Keratinocyte (primary cell): ENCODE measurements at regions not wholly inside any gene's neighbourhood (a gene's known extent, or its start where the extent isn't known, plus 50 kb on each side); places are given as distances from the start of the nearest gene placed in this dataset.

ENCODE experiments used
- CTCF ChIP-seq, 3 experiments: IDR thresholded peaks in 1 of 3; conservative IDR thresholded peaks in 1 of 3; optimal IDR thresholded peaks in 1 of 3; 2 replicates in 2 of 3; 3 replicates in 1 of 3; pipeline versions ENCODE3 to v1.5.1; 2011; ENCODE audit warnings: low read length in 3 of 3, mild to moderate bottlenecking in 3 of 3, moderate library complexity in 2 of 3, control low read depth in 1 of 3, inconsistent platforms in 1 of 3; ENCODE audit not compliant: insufficient read depth in 2 of 3; ENCODE audit errors: extremely low read depth in 1 of 3
- EZH2 ChIP-seq: IDR thresholded peaks from one replicate; pipeline ENCODE4 v1.6.1; 2012; ENCODE audit warnings: inconsistent platforms, mild to moderate bottlenecking, low read length, moderate library complexity

DNA sequence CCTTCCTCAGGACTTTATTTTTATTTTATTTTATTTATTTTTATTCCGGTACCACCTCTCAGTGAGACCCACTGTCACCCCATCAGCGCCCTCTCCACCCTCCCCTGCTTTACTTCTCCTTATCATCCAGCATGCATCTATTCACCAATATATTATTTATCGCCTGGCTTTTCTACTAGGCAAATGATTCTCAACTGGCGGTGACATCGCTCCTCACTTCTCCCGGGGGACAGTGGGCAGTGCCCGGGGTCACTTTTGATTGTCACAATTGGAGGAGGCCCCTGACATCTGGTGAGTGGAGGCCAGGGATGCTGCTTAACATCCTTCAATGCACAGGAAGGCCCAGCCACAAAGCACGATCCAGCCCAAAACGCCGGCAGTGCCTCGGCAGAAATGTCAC is 138.7 kb downstream of the ETS2 start:
- TF ChIP-seq CTCF (optimal IDR thresholded peaks at IDR 0.05 in 1 of 3, IDR thresholded peaks at IDR 0.05 in 1 of 3, conservative IDR thresholded peaks at IDR 0.05 in 1 of 3; ENCODE audit: extremely low read depth in 1 of 3, insufficient read depth in 2 of 3, low read length in 3 of 3) = no peak
- TF ChIP-seq EZH2 = no peak
